Keratinocyte (primary cell): ENCODE measurements at regions not wholly inside any gene's neighbourhood (a gene's known extent, or its start where the extent isn't known, plus 50 kb on each side); places are given as distances from the start of the nearest gene placed in this dataset.

Source experiments
- DNase-seq: peaks from one replicate; pipeline ENCODE4 v3.0.0-alpha.2; 2011; ENCODE audit warnings: low read depth, missing footprints, low spot score
- FAIRE-seq: peaks from 2 replicates; lab custom pipeline; 2011; peaks lifted over from hg19 to GRCh38; lab: Jason Lieb, UNC
- H2AFZ ChIP-seq: 2 replicates; pipeline ENCODE4 v1.6.0; 2012; ENCODE audit warnings: low read length, control low read depth, inconsistent platforms; ENCODE audit not compliant: control insufficient read depth
- H3K27ac ChIP-seq: 2 replicates; pipeline ENCODE4 v1.5.1; 2011; ENCODE audit warnings: low read length; ENCODE audit not compliant: control insufficient read depth, insufficient read depth
- H3K27me3 ChIP-seq: 3 replicates; pipeline ENCODE4 v1.6.0; 2011; ENCODE audit warnings: low read length; ENCODE audit not compliant: control insufficient read depth, insufficient read depth; ENCODE audit errors: extremely low read depth
- H3K36me3 ChIP-seq, 2 experiments: 2 replicates in 1 of 2; 3 replicates in 1 of 2; pipeline ENCODE4 v1.5.1; 2011; ENCODE audit warnings: low read length in 2 of 2, mild to moderate bottlenecking in 1 of 2; ENCODE audit not compliant: control insufficient read depth in 2 of 2, insufficient read depth in 2 of 2; ENCODE audit errors: extremely low read depth in 1 of 2
- H3K4me1 ChIP-seq: 3 replicates; pipeline ENCODE4 v1.5.1; 2011; ENCODE audit warnings: low read length; ENCODE audit not compliant: control insufficient read depth, insufficient read depth; ENCODE audit errors: extremely low read depth
- H3K4me2 ChIP-seq: 3 replicates; pipeline ENCODE4 v1.6.0; 2011; ENCODE audit warnings: low read depth, low read length; ENCODE audit not compliant: control insufficient read depth, insufficient read depth; ENCODE audit errors: extremely low read depth
- H3K4me3 ChIP-seq, 3 experiments: fragments of 200-600 bp in 1 of 3; sonication (generic) in 1 of 3; 2 replicates in 2 of 3; 3 replicates in 1 of 3; pipeline ENCODE4 v1.5.1; 2011 to 2016; ENCODE audit warnings: low read length in 3 of 3, mild to moderate bottlenecking in 3 of 3, control low read depth in 2 of 3, inconsistent platforms in 1 of 3, low read depth in 1 of 3, mixed read lengths in 1 of 3, mixed run types in 1 of 3, moderate library complexity in 1 of 3; ENCODE audit not compliant: control insufficient read depth in 2 of 3, insufficient read depth in 2 of 3; ENCODE audit errors: extremely low read depth in 1 of 3
- H3K79me2 ChIP-seq: 2 replicates; pipeline ENCODE4 v1.6.0; 2012; ENCODE audit warnings: low read length; ENCODE audit not compliant: control insufficient read depth, insufficient read depth
- H3K9ac ChIP-seq: 3 replicates; pipeline ENCODE4 v1.6.0; 2011; ENCODE audit warnings: low read length; ENCODE audit not compliant: control insufficient read depth, insufficient read depth; ENCODE audit errors: extremely low read depth
- H3K9me1 ChIP-seq: 3 replicates; pipeline ENCODE4 v1.6.0; 2011; ENCODE audit warnings: low read length; ENCODE audit not compliant: control insufficient read depth, insufficient read depth; ENCODE audit errors: extremely low read depth
- H3K9me3 ChIP-seq: 2 replicates; pipeline ENCODE4 v1.5.1; 2012; ENCODE audit warnings: low read depth, low read length; ENCODE audit not compliant: control insufficient read depth
- H4K20me1 ChIP-seq: 3 replicates; pipeline ENCODE4 v1.6.0; 2011; ENCODE audit warnings: low read length; ENCODE audit not compliant: control insufficient read depth, insufficient read depth; ENCODE audit errors: extremely low read depth
- EZH2 ChIP-seq: IDR thresholded peaks from one replicate; pipeline ENCODE4 v1.6.1; 2012; ENCODE audit warnings: inconsistent platforms, mild to moderate bottlenecking, low read length, moderate library complexity
- dilution Hi-C: fragments of 300-500 bp; cut with MboI; formaldehyde crosslinking; loops from one replicate; pipeline ENCODE4 v1.7.0; 2020; ENCODE audit warnings: low sequenced_read_pairs; ENCODE audit not compliant: extremely low pct_ligation_motif_present
- TF ChIP-seq, protein P1 (sequence below), 3 experiments: IDR thresholded peaks in 1 of 3; conservative IDR thresholded peaks in 1 of 3; optimal IDR thresholded peaks in 1 of 3; 2 replicates in 2 of 3; 3 replicates in 1 of 3; pipeline versions ENCODE3 to v1.5.1; 2011; ENCODE audit warnings: low read length in 3 of 3, mild to moderate bottlenecking in 3 of 3, moderate library complexity in 2 of 3, control low read depth in 1 of 3, inconsistent platforms in 1 of 3; ENCODE audit not compliant: insufficient read depth in 2 of 3; ENCODE audit errors: extremely low read depth in 1 of 3

DNA sequence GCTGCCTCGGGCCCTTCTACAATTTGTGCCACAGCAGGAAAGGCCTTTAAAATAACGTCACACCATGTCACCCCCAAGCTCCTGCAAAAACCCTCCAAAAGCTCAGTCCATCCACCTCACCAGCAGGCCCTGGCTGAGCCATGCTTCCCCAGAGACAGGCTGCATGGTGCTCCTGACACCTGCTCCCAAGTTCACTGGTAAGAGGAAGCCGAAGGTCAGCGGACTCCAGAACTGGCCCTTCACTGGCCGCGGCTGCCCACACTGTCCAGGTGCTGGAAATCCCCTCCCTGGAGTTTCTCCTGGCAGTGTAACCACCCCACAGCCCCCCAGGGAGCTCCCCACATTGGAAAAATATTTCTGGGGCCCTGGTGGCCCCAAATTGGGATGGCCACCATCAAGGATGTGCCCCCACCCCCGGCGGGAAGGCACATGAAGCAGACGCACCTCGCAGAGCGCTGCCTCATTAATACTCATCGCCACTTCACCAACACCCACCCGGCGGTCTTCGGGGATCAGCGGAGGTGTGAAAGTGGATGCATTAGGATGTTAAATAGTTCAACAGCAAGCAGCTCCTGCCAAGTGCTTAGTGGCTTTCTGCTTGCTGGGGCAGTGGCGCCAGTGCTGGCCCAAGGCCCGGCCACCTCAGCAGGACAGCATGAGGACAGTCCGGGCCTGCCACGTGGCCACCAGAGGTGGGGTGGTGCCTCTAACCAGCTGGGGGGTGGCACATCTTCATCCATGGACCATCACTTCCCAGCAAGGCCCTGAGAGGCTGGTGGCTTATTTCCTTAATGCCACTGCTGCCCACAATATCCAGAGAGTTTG, 146.1 kb upstream of the IQSEC1 start:
- Histone ChIP-seq H3K9me3 (no peaks in the 10 kb centered on the region), H3K4me3 (no peak overlapping the region), H2AFZ (no peak overlapping the region), H3K9me1 (no peaks in the 10 kb centered on the region), H4K20me1 (no peaks in the 10 kb centered on the region), H3K27me3 (no peaks in the 10 kb centered on the region), H3K4me1 (peaks cover 23% of the 10 kb centered on the region), H3K9ac (no peak overlapping the region), H3K36me3 (no peaks in the 10 kb centered on the region), H3K27ac (no peak overlapping the region), H3K4me2 (peak overlapping the region; percentile 27), H3K79me2 (no peaks in the 10 kb centered on the region)
- DNase-seq, result no peak
- TF ChIP-seq, protein P1, sequence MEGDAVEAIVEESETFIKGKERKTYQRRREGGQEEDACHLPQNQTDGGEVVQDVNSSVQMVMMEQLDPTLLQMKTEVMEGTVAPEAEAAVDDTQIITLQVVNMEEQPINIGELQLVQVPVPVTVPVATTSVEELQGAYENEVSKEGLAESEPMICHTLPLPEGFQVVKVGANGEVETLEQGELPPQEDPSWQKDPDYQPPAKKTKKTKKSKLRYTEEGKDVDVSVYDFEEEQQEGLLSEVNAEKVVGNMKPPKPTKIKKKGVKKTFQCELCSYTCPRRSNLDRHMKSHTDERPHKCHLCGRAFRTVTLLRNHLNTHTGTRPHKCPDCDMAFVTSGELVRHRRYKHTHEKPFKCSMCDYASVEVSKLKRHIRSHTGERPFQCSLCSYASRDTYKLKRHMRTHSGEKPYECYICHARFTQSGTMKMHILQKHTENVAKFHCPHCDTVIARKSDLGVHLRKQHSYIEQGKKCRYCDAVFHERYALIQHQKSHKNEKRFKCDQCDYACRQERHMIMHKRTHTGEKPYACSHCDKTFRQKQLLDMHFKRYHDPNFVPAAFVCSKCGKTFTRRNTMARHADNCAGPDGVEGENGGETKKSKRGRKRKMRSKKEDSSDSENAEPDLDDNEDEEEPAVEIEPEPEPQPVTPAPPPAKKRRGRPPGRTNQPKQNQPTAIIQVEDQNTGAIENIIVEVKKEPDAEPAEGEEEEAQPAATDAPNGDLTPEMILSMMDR (optimal IDR thresholded peaks at IDR 0.05 in 1 of 3, IDR thresholded peaks at IDR 0.05 in 1 of 3, conservative IDR thresholded peaks at IDR 0.05 in 1 of 3; ENCODE audit: extremely low read depth in 1 of 3, insufficient read depth in 2 of 3, low read length in 3 of 3), result no peak
- no peak for TF ChIP-seq EZH2
- dilution Hi-C loops, result no loop called here
- no peak for FAIRE-seq

DNA sequence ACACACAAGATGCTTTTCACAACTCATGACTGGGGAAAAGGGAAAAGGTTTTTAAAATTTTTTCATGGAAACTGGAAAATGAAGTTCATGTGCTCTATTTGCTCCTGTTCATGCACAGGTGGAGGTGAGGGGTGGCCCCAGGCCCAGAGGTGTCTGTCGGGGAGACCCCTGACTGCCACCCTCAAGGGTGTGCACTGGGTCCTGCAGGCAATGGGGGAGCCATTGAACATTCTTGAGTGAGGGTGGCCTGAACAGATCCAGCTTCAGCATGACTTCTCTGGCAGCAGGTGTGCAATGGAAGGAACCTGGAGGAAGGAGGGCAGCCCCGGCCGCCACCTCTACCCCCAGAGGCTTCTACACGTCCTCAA, 145.3 kb upstream of the IQSEC1 start:
- Histone ChIP-seq H4K20me1 (no peaks in the 10 kb centered on the region), H3K4me3 (no peak overlapping the region), H3K4me2 (peak overlapping the region; percentile 40), H3K9me1 (no peaks in the 10 kb centered on the region), H3K9me3 (no peaks in the 10 kb centered on the region), H3K4me1 (peaks cover 20% of the 10 kb centered on the region), H3K9ac (no peak overlapping the region), H3K79me2 (no peaks in the 10 kb centered on the region), H2AFZ (no peak overlapping the region), H3K27me3 (no peaks in the 10 kb centered on the region), H3K27ac (no peak overlapping the region), H3K36me3 (no peaks in the 10 kb centered on the region)
- FAIRE-seq (no peak), DNase-seq (no peak)
- dilution Hi-C loops, result no loop called here
- TF ChIP-seq, protein P1 (optimal IDR thresholded peaks at IDR 0.05 in 1 of 3, IDR thresholded peaks at IDR 0.05 in 1 of 3, conservative IDR thresholded peaks at IDR 0.05 in 1 of 3; ENCODE audit: extremely low read depth in 1 of 3, insufficient read depth in 2 of 3, low read length in 3 of 3), result no peak
- no peak for TF ChIP-seq EZH2
